CD8-positive, alpha-beta memory T cell (primary cell): ENCODE measurements at regions not wholly inside any gene's neighbourhood (a gene's known extent, or its start where the extent isn't known, plus 50 kb on each side); places are given as distances from the start of the nearest gene placed in this dataset.

Experiments
- CTCF ChIA-PET: fragments of 350-600 bp; sonication (Branson Sonifier 250); formaldehyde crosslinking; loops from one replicate; lab custom pipeline; 2021; ENCODE audit warnings: antibody characterized with exemption; lab: Charles Lee
- POLR2A ChIA-PET: fragments of 350-600 bp; sonication (Branson Sonifier 250); formaldehyde crosslinking; loops from one replicate; lab custom pipeline; 2021; ENCODE audit warnings: antibody characterized with exemption; lab: Charles Lee
- DNase-seq, 5 donors: peaks; one replicate each; pipeline versions ENCODE4 v3.0.0 to v3.0.0-alpha.2; 2020 to 2022; ENCODE audit warnings: mixed read lengths in 1 of 5
- H3K27ac ChIP-seq: one replicate; pipeline ENCODE4 v1.7.0; 2013; ENCODE audit warnings: low read depth, mild to moderate bottlenecking, low read length, moderate library complexity
- H3K27me3 ChIP-seq: 2 replicates; pipeline ENCODE4 v1.7.0; 2013; ENCODE audit warnings: low read length, mild to moderate bottlenecking; ENCODE audit not compliant: insufficient read depth, poor library complexity, severe bottlenecking
- H3K36me3 ChIP-seq: 2 replicates; pipeline ENCODE4 v1.7.0; 2013; ENCODE audit warnings: mild to moderate bottlenecking, low read length, moderate library complexity; ENCODE audit not compliant: insufficient read depth
- H3K4me1 ChIP-seq: 2 replicates; pipeline ENCODE4 v1.7.0; 2013; ENCODE audit warnings: mild to moderate bottlenecking, low read length, moderate library complexity; ENCODE audit not compliant: insufficient read depth
- H3K4me3 ChIP-seq: 2 replicates; pipeline ENCODE4 v1.7.0; 2013; ENCODE audit warnings: mild to moderate bottlenecking, low read length
- H3K9me3 ChIP-seq: 2 replicates; pipeline ENCODE4 v1.7.0; 2013; ENCODE audit warnings: mild to moderate bottlenecking, low read length
- H3K27ac Mint-ChIP-seq, 8 donors: one replicate each; pipeline ENCODE4 v1.8.0; 2020 to 2021; ENCODE audit warnings: mixed read lengths in 8 of 8, mild to moderate bottlenecking in 6 of 8, inconsistent platforms in 3 of 8, moderate library complexity in 3 of 8
- H3K27me3 Mint-ChIP-seq, 2 donors: one replicate each; pipeline ENCODE4 v1.8.0; 2020 to 2021; ENCODE audit warnings: mixed read lengths in 2 of 2, mild to moderate bottlenecking in 1 of 2, moderate library complexity in 1 of 2
- H3K36me3 Mint-ChIP-seq, 3 donors: one replicate each; pipeline ENCODE4 v1.8.0; 2020 to 2021; ENCODE audit warnings: mixed read lengths in 3 of 3, inconsistent platforms in 1 of 3, mild to moderate bottlenecking in 1 of 3
- H3K4me1 Mint-ChIP-seq, 3 donors: one replicate each; pipeline ENCODE4 v1.8.0; 2020 to 2021; ENCODE audit warnings: mixed read lengths in 3 of 3, inconsistent platforms in 1 of 3, mild to moderate bottlenecking in 1 of 3
- H3K4me3 Mint-ChIP-seq, 7 donors: one replicate each; pipeline ENCODE4 v1.8.0; 2020 to 2021; ENCODE audit warnings: mixed read lengths in 7 of 7, mild to moderate bottlenecking in 6 of 7, moderate library complexity in 4 of 7, inconsistent platforms in 2 of 7
- H3K9me3 Mint-ChIP-seq, 5 donors: one replicate each; pipeline ENCODE4 v1.8.0; 2020 to 2022; ENCODE audit warnings: mixed read lengths in 5 of 5, mild to moderate bottlenecking in 3 of 5, moderate library complexity in 2 of 5, inconsistent platforms in 1 of 5

DNA sequence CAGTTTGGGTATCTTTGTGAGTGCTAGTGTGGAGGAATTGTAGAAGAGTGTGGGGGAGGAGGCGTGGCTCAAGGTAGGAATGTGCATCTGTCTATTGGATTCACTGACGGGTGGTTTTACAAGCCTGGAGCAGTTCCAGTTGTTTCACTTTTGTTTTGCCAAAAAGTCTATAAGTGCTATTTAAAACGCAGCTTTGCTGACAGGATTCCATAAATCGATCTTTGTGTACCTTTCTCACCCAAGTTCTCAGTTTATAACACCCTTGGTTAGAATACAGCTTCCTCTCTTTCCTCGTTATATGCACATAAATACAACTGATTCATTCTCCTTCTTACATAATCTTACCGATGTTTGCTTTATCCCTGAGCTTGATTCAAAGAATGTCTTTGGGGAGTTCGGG, 123.2 kb upstream of the UBE2E2 start:
- DNase-seq, result no peak
- Mint-ChIP-seq H3K9me3 (peaks cover 0 to 5% (median 0%) of the 10 kb centered on the region in 5 donors), H3K4me3 (no peak overlapping the region), H3K4me1 (no peaks in the 10 kb centered on the region), H3K27me3 (no peaks in the 10 kb centered on the region), H3K36me3 (no peaks in the 10 kb centered on the region), H3K27ac (no peak overlapping the region)
- H3K27ac ChIP-seq, result no peak overlapping the region
- H3K27me3 ChIP-seq, result no peaks in the 10 kb centered on the region
- H3K4me1 ChIP-seq, result no peaks in the 10 kb centered on the region
- H3K9me3 ChIP-seq, result no peaks in the 10 kb centered on the region
- no peaks in the 10 kb centered on the region for H3K36me3 ChIP-seq
- H3K4me3 ChIP-seq, result no peak overlapping the region
- POLR2A ChIA-PET, result no interaction called here
- CTCF ChIA-PET, result no interaction called here

DNA sequence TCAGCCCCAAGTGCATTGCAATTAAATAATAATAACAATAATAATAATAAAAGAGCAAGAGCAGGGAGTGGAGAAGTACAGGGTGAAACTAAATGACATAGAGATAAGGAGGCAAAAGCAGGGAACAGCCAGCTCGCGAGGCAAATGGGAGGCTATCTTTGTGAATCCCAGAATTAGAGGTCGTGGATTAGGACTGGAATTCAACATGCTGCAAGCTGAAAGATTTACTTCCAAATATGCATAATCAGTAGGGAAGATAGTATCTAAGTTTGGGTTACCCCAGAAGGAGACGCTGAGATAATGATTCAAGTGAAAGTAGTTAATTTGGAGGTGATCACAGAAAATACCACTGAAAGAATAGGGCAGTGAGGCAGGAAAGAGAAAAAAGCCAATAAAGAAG, 119.4 kb upstream of the UBE2E2 start:
- Histone ChIP-seq H3K27ac (no peak overlapping the region), H3K36me3 (no peaks in the 10 kb centered on the region), H3K27me3 (no peaks in the 10 kb centered on the region), H3K4me3 (no peak overlapping the region), H3K4me1 (no peaks in the 10 kb centered on the region), H3K9me3 (no peaks in the 10 kb centered on the region)
- DNase-seq, result no peak
- Mint-ChIP-seq H3K4me3 (no peak overlapping the region), H3K27me3 (no peaks in the 10 kb centered on the region), H3K27ac (no peak overlapping the region), H3K4me1 (no peaks in the 10 kb centered on the region), H3K36me3 (no peaks in the 10 kb centered on the region), H3K9me3 (peaks cover 0 to 4% (median 3%) of the 10 kb centered on the region in 5 donors)
- ChIA-PET CTCF (no interaction called here), POLR2A (no interaction called here)

DNA sequence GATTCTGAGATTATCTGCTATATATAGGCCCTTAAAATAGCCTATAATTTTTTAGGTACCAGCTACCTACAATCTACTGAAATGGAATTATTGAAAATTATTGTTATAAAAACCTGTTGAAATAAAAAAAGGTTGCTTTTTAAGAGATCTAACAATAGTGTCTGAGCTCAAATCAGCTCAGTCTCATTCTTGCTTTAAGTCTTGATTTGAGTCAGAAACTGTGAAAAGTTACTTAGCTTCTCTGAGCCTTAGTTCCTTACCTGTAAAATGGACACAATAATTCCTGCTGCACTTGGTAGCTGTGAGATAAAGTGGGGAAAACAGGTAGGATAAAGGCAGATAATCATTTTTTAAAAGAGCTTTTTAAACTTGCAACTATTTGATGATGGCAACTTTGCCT, 118.8 kb upstream of the UBE2E2 start:
- CTCF ChIA-PET, result no interaction called here

DNA sequence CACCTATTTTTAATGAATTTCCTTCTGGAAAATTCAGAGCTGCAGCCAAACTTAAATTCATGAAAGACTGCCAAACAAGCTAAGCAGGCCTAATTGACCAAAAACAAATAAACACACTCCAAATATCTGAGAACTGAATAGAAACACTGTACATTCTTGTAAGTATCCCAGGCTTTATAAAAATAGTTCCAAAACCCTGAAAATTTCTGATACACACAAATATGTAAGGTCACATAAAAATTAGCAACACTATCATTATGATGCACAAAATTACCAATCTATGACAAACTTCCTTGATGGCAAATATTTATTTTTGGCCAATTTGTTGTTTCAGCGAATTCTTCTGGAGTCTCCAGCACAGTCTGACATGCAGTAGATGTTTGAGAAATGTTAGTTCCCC, 117.9 kb upstream of the UBE2E2 start:
- Histone ChIP-seq H3K27ac (no peak overlapping the region), H3K4me3 (no peak overlapping the region), H3K36me3 (no peaks in the 10 kb centered on the region), H3K27me3 (no peaks in the 10 kb centered on the region), H3K4me1 (no peaks in the 10 kb centered on the region), H3K9me3 (no peaks in the 10 kb centered on the region)
- Mint-ChIP-seq H3K9me3 (peaks cover 0 to 4% (median 2%) of the 10 kb centered on the region in 5 donors), H3K4me3 (no peak overlapping the region), H3K27me3 (peaks cover 0 to 2% of the 10 kb centered on the region in 2 donors), H3K4me1 (no peaks in the 10 kb centered on the region), H3K36me3 (no peaks in the 10 kb centered on the region), H3K27ac (no peak overlapping the region)
- CTCF ChIA-PET, result no interaction called here
- POLR2A ChIA-PET, result no interaction called here
- DNase-seq, result no peak

More for the DNA sequence above, 118.8 kb upstream of the UBE2E2 start:
- H3K4me1 ChIP-seq, result no peaks in the 10 kb centered on the region
- DNase-seq, result no peak
- no peak overlapping the region for H3K27ac Mint-ChIP-seq
- H3K9me3 Mint-ChIP-seq, result peaks cover 0 to 4% (median 4%) of the 10 kb centered on the region in 5 donors
- no peak overlapping the region for H3K4me3 ChIP-seq
- no peaks in the 10 kb centered on the region for H3K36me3 Mint-ChIP-seq
- no peaks in the 10 kb centered on the region for H3K27me3 Mint-ChIP-seq
- H3K4me1 Mint-ChIP-seq, result no peaks in the 10 kb centered on the region
- POLR2A ChIA-PET, result no interaction called here
- no peaks in the 10 kb centered on the region for H3K27me3 ChIP-seq
- H3K9me3 ChIP-seq, result no peaks in the 10 kb centered on the region
- no peak overlapping the region for H3K4me3 Mint-ChIP-seq
- no peaks in the 10 kb centered on the region for H3K36me3 ChIP-seq
- no peak overlapping the region for H3K27ac ChIP-seq

DNA sequence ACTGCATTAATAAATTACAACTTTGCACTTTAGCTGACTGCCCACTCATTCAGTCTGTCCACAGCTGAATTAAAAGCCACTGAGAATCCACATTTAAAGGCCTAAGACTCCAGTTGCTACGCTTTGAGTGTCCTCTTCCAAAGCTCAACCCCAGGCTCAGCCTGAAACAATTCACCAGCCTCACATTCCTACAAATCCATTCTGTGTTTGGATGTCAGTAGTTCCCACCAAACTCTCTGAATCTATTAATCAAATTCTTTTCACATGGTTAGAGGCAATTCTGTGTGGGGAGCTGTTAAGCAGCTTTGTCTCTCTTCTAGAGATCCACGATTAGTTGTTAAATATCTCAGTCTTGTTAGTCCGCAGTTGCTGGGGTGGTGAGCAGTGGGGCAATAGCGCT, 116.8 kb upstream of the UBE2E2 start:
- no peaks in the 10 kb centered on the region for H3K4me1 ChIP-seq
- peaks cover 0 to 2% of the 10 kb centered on the region in 2 donors for H3K27me3 Mint-ChIP-seq
- H3K27me3 ChIP-seq, result no peaks in the 10 kb centered on the region
- H3K36me3 ChIP-seq, result no peaks in the 10 kb centered on the region
- ChIA-PET POLR2A (no interaction called here), CTCF (no interaction called here)
- no peak overlapping the region for H3K4me3 ChIP-seq
- H3K4me1 Mint-ChIP-seq, result no peaks in the 10 kb centered on the region
- no peak overlapping the region for H3K4me3 Mint-ChIP-seq
- no peak overlapping the region for H3K27ac ChIP-seq
- no peaks in the 10 kb centered on the region for H3K36me3 Mint-ChIP-seq
- no peak overlapping the region for H3K27ac Mint-ChIP-seq
- H3K9me3 Mint-ChIP-seq, result peaks cover 0 to 6% (median 4%) of the 10 kb centered on the region in 5 donors
- no peaks in the 10 kb centered on the region for H3K9me3 ChIP-seq
- DNase-seq, result no peak

DNA sequence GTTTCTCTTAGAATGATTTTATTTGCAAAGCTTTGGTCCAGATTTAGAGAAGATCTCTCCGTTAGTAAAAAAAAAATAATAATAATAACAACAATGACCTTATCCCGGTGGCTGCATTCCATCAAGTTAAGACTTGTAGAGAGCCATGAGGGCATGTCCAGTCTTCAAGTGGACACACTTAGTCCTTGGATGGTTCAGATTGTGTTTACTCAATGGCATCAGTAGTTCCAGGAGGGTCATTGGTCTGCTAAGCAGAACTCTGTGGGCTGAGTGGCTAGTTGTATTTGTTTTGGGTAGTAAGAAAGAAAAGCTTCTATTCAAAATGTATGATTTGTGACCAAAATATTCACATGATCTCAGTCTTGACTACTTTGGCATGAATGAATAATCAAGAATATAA, 116.3 kb upstream of the UBE2E2 start:
- no peak overlapping the region for H3K27ac Mint-ChIP-seq
- H3K27me3 Mint-ChIP-seq, result peaks cover 0 to 2% of the 10 kb centered on the region in 2 donors
- H3K36me3 Mint-ChIP-seq, result no peaks in the 10 kb centered on the region
- H3K9me3 Mint-ChIP-seq, result peaks cover 0 to 6% (median 4%) of the 10 kb centered on the region in 5 donors
- Histone ChIP-seq H3K4me1 (no peaks in the 10 kb centered on the region), H3K36me3 (no peaks in the 10 kb centered on the region), H3K4me3 (no peak overlapping the region), H3K9me3 (no peaks in the 10 kb centered on the region), H3K27ac (no peak overlapping the region), H3K27me3 (no peaks in the 10 kb centered on the region)
- H3K4me3 Mint-ChIP-seq, result no peak overlapping the region
- no peak for DNase-seq
- H3K4me1 Mint-ChIP-seq, result no peaks in the 10 kb centered on the region
- ChIA-PET POLR2A (no interaction called here), CTCF (no interaction called here)

DNA sequence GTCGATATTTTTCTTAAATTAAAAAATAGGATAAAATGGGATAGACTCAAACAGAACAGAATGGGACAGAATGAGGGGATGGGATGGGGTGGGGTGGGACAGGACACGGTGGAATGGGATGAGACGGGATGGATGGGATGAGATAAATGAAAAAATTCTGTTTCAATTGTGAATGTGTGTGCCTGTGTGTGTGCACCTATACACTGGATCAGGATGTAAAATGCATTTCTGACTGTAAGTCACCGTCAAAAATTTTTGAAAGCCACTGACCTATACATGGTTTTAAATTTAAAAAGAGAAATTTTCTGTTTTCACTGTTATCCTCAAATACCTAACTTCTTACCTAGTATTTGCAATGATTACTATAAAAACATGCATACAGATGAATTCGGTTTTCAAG, 108.7 kb upstream of the UBE2E2 start:
- Mint-ChIP-seq H3K4me1 (no peaks in the 10 kb centered on the region), H3K36me3 (no peaks in the 10 kb centered on the region), H3K9me3 (peaks cover 2 to 9% (median 5%) of the 10 kb centered on the region in 5 donors), H3K27ac (no peak overlapping the region), H3K27me3 (peaks cover 0 to 3% of the 10 kb centered on the region in 2 donors), H3K4me3 (no peak overlapping the region)
- H3K27me3 ChIP-seq, result no peaks in the 10 kb centered on the region
- no peaks in the 10 kb centered on the region for H3K9me3 ChIP-seq
- ChIA-PET CTCF (no interaction called here), POLR2A (no interaction called here)
- no peak overlapping the region for H3K27ac ChIP-seq
- H3K36me3 ChIP-seq, result no peaks in the 10 kb centered on the region
- H3K4me1 ChIP-seq, result no peaks in the 10 kb centered on the region
- H3K4me3 ChIP-seq, result no peak overlapping the region
- DNase-seq, result no peak

DNA sequence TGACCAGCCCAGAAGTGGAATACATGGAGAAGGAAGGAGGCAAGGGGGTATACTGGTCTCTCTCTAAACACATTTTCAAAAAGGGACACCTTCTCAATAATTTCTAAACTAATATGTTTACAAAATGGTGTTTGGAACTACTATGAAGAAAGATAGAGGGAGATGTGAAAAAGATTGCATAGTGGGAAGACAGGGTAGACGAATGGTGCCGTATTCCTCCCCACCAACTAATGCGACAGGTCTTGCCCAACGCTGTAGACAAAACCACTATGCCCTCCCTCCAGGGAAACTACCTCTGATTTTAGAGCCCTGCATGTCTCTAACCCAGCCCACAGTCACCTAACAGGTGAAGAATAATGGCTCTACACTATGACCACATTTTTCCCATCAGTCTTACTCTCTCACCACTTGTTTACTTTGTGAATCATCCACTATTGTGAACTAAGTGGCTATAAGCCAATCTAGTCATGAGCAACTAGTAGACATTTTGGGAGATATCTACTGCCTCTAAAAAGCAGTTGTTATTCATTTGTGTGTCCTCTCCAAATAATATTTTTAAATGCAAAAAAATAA, 108.2 kb upstream of the UBE2E2 start:
- peaks cover 0 to 1% of the 10 kb centered on the region in 2 donors for H3K27me3 Mint-ChIP-seq
- no peaks in the 10 kb centered on the region for H3K9me3 ChIP-seq
- no peaks in the 10 kb centered on the region for H3K36me3 ChIP-seq
- H3K27ac Mint-ChIP-seq, result no peak overlapping the region
- H3K4me3 Mint-ChIP-seq, result no peak overlapping the region
- H3K27me3 ChIP-seq, result no peaks in the 10 kb centered on the region
- H3K4me1 Mint-ChIP-seq, result no peaks in the 10 kb centered on the region
- no peak for DNase-seq
- no peak overlapping the region for H3K27ac ChIP-seq
- no peak overlapping the region for H3K4me3 ChIP-seq
- ChIA-PET POLR2A (no interaction called here), CTCF (no interaction called here)
- H3K9me3 Mint-ChIP-seq, result peaks cover 2 to 9% (median 5%) of the 10 kb centered on the region in 5 donors
- H3K36me3 Mint-ChIP-seq, result no peaks in the 10 kb centered on the region
- no peaks in the 10 kb centered on the region for H3K4me1 ChIP-seq
